H1 (cell line): ENCODE measurements at regions not wholly inside any gene's neighbourhood (a gene's known extent, or its start where the extent isn't known, plus 50 kb on each side); places are given as distances from the start of the nearest gene placed in this dataset.

ENCODE experiments used
- ATF3 ChIP-seq: IDR thresholded peaks from 2 replicates; pipeline ENCODE4 v1.6.1; 2011; ENCODE audit warnings: low read depth, mild to moderate bottlenecking, low read length; ENCODE audit not compliant: insufficient read depth
- CEBPB ChIP-seq: IDR thresholded peaks from 2 replicates; pipeline ENCODE4 v1.6.1; 2012; ENCODE audit warnings: low read depth, low read length
- CHD7 ChIP-seq: fragments of 300-600 bp; sonication (generic); IDR thresholded peaks from 2 replicates; pipeline ENCODE4 v1.7.1; 2012; ENCODE audit warnings: low read length, moderate library complexity, mild to moderate bottlenecking, inconsistent platforms; ENCODE audit not compliant: insufficient replicate concordance
- CREB1 ChIP-seq: IDR thresholded peaks from 2 replicates; pipeline ENCODE4 v1.6.1; 2012; ENCODE audit warnings: inconsistent platforms
- CTBP2 ChIP-seq: IDR thresholded peaks from 2 replicates; pipeline ENCODE4 v1.7.0; 2011; ENCODE audit warnings: borderline replicate concordance, mild to moderate bottlenecking, moderate library complexity, mixed read lengths, low read length; ENCODE audit not compliant: insufficient read depth, insufficient read length
- FOSL1 ChIP-seq: IDR thresholded peaks from 2 replicates; pipeline ENCODE4 v1.6.1; 2011; ENCODE audit warnings: mild to moderate bottlenecking, low read depth, low read length, moderate library complexity; ENCODE audit not compliant: insufficient read depth
- MAFK ChIP-seq: IDR thresholded peaks from 2 replicates; pipeline ENCODE4 v1.6.1; 2012; ENCODE audit warnings: low read depth, mild to moderate bottlenecking, improper control_type of control experiment, low read length
- POU5F1 ChIP-seq: IDR thresholded peaks from 2 replicates; pipeline ENCODE4 v1.6.1; 2011; ENCODE audit warnings: low read depth, mild to moderate bottlenecking, low read length, moderate library complexity
- RBBP5 ChIP-seq: IDR thresholded peaks from 2 replicates; pipeline ENCODE4 v1.7.1; 2012; ENCODE audit warnings: low read depth, mild to moderate bottlenecking, inconsistent platforms, low read length, moderate library complexity, borderline replicate concordance

- no peak for TF ChIP-seq CHD7
- TF ChIP-seq FOSL1 = no peak
- TF ChIP-seq CREB1 = no peak
- no peak for TF ChIP-seq ATF3
- no peak for TF ChIP-seq MAFK
- TF ChIP-seq CTBP2 = no peak
- no peak for TF ChIP-seq CEBPB
- TF ChIP-seq RBBP5 = no peak
- no peak for TF ChIP-seq POU5F1
Measured at GRCh38 chr12:97748298-97748697, 285.7 kb downstream of the RMST start (continued).
